Amniotic epithelial cell (primary cell): ENCODE measurements at regions not wholly inside any gene's neighbourhood (a gene's known extent, or its start where the extent isn't known, plus 50 kb on each side); places are given as distances from the start of the nearest gene placed in this dataset.
A peak's percentile ranks its signal among the peaks of the same experiment; 100 is the strongest.
"Not testable (repeated sequence)": the region's sequence is repeated elsewhere in the genome, so short reads cannot be mapped to it uniquely, and the experiment has no call there.

Experiments used
- DNase-seq: peaks from one replicate; pipeline ENCODE4 v3.0.0-alpha.2; 2010; ENCODE audit warnings: low read depth

GRCh38 chr1:234901491-234902049 lies 227.1 kb downstream of the TOMM20 start:
- DNase-seq: no peak

- no peak for DNase-seq
Observed at GRCh38 chr1:234900595-234900994, 228.0 kb downstream of the TOMM20 start.

DNA sequence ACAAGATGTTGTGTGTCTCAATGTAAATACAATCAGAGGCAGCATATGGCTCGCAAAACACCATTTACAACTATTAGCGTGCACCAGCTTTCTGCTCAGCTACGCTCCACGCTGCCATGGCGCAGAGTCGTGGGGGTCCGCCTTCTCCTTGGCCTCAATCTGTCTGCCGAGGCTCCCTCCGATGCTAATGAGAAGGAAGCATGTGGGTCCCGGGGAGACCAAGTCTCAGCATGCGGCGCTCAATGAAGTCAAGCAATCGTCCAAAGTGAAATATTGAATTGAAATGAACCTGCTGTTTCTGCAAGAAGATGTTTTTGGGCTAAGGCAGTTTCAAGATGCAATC lies 228.9 kb downstream of the TOMM20 start:
- DNase-seq: no peak

DNA sequence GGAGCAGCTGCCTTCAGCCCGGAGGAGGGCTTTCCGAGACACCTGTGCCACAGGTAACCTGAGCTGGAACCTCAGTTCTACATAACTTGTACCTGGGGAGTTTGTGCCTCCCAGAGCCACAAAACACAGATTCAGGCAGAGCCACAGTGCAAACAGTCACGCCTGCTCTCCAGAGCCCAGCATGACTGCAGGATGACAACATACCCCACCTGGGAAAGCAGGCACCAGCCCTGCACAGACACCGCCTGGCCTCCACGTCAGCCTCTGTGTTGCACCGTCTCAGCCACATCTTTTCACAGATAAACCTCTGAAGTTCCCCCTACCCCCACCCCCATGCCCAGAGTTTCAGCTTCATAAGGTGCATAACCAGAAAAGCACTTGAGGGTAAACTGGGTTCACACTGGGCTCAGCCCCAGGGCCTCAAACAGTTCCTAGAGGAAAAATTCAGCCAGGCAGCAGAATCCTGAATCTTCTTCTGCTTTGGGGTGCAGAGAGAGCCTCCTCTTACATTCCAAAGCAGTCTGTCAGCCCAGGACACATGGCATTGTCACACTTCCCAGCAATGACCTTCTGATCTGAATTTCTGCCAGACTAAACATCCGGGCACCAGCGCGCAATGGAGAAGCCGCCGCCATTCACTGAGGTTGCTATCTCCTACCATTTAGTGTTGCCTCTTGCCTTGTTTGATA lies 229.5 kb downstream of the TOMM20 start:
- DNase-seq: no peak

GRCh38 chr1:234898455-234899033 lies 230.1 kb downstream of the TOMM20 start:
- no peak for DNase-seq

DNA sequence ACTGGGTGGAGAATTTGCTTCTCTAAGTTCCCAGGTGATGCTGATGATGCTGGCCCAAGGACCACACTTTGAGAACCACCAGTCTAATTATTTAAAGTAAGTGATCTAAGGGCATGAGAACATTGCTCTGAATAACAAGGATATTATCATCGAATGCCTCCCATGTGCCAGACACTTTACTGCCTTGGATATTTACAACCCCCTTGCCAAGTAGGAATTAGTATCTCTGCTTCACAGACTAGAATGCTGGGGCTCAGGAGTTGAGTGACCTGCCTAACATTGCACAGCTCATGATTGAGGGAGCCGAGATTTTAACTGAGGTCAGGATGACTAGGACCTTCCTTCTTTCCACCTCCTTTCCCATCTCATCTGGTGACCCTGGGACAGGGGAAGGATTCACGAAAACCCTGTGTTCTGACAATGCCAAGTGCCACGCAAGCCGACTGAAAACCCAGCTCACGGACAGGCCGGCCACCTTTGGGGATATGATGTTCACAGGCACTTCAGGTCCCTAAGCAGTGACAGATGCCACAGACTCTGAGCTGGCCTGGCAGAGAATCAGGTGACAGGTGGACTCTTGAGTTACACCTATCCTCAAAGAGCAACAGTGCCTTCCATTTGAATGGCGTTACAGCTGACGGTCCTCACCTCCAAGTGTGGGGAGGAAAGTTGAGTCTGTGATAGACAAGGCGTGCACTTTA lies 230.7 kb downstream of the TOMM20 start:
- DNase-seq: no peak

DNA sequence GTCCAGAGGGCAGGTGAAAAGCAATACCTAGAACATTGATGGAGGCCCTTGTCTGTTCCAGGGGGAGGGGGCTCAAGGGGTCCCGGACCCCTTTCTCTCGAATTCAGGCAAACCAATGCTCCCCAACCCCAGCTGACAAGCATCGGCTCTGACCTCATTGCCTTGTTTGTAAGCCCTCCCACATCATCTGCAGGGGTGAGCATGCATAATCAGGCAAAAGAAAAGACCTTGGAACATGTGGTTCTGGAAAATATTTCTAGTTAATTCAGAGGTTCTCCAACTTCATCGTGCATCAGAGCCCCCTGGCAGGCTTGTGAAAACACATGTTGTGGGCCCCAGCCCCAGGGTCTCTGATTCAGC lies 231.3 kb downstream of the TOMM20 start:
- no peak for DNase-seq

DNA sequence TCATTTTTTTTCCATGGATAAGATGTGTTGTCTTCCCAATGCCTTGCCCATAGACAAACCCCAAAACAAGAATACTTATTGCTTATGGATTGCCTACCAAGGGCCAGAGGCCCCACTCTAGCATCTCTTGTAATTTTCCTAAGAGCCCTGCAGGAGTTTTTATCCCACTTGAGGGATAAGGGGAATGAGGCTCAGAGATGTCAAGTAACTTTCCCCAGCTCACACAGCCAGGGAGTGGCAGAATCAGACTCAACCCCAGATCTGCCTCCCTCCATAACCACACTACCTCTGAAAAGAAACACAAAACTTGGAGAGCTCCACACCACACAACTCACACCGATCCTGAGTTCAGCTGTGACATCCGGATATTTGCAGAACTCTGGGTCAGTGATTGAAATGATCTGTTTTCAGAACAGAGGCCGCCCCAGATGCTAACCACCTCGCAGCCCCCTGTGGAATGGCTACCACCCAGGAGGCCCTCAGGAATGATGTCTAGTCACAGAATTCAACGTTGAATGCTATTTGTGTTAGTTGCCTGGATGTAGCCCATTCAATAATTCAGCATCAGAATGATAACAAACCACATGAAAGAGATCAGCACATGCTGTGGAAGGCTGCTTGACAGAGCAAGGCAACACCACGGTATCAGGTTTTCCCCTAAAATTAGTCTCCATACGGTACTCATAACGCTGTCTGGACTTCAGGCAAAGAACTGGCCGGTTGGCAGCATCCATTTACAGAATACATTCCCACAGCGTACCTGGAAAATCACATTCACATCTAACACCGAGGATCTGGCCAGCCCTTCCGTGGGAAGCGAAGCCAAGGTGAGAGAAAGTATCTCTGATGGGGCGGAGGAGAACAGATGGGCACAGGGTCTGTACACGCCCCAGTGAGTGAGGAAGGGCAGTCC lies 231.9 kb downstream of the TOMM20 start:
- DNase-seq: no peak

- peak; percentile 38 for DNase-seq
Observed at GRCh38 chr1:234893725-234894630, 234.7 kb downstream of the TOMM20 start.

DNA sequence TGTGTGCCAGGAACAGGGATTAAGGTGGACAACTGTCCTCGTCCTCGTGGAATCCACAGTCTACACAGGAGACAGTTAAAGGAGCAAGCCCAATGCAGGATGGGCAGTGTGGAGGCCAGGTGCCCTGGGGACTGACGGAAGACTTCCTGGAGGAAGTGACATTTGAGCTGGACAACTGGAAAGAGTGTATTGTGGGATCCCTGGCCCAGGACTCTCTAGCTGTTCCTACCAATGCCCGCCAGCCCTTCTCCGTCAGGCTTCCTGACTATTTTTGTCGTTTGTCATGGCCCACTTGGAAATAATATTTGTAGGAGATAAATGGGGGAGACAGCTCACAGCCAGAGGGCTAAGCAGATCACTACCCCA lies 235.3 kb downstream of the TOMM20 start:
- no peak for DNase-seq

DNA sequence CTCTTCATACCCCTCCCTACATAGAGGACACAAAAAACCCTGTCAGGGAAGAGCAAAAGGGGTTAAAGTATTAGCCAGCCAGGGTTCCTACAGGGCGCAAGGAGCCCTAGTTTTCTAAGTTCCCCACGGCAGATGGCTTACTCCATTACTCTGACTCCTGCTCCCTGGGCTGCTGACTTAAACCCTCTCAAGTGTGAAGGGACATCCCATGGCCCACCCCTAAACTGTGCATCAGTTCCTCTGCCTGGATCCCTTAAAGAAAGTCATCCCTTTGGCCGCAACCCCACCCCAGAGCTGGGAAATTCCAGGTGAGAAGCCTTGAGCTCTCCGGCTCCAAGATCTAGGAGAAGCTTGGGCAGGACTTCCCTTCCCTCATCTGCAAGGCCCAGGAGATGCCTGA lies 236.0 kb downstream of the TOMM20 start:
- DNase-seq: no peak

DNA sequence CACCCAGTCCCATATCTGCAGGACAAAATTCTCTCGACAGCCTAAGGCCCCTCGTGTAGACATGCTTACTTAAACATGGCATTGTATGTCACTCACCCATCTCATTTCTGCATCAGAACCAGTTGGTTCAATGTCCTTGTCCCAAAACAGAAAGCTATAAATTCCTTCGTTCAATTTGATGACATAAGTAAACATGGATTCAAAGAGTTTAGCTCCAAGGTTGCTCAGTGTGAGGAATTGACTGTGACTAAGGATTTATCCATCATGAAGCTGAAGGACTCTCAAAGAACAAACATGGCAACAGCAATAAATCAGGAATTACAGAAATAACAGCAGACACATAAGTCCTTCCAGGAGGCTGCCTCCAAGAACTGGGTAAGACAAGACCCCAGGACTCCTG lies 237.2 kb downstream of the TOMM20 start:
- DNase-seq: peak; percentile 38

GRCh38 chr1:234889643-234890042 lies 239.0 kb downstream of the TOMM20 start:
- no peak for DNase-seq

GRCh38 chr1:234888247-234888646 lies 240.4 kb downstream of the TOMM20 start:
- DNase-seq: not testable (repeated sequence)

DNA sequence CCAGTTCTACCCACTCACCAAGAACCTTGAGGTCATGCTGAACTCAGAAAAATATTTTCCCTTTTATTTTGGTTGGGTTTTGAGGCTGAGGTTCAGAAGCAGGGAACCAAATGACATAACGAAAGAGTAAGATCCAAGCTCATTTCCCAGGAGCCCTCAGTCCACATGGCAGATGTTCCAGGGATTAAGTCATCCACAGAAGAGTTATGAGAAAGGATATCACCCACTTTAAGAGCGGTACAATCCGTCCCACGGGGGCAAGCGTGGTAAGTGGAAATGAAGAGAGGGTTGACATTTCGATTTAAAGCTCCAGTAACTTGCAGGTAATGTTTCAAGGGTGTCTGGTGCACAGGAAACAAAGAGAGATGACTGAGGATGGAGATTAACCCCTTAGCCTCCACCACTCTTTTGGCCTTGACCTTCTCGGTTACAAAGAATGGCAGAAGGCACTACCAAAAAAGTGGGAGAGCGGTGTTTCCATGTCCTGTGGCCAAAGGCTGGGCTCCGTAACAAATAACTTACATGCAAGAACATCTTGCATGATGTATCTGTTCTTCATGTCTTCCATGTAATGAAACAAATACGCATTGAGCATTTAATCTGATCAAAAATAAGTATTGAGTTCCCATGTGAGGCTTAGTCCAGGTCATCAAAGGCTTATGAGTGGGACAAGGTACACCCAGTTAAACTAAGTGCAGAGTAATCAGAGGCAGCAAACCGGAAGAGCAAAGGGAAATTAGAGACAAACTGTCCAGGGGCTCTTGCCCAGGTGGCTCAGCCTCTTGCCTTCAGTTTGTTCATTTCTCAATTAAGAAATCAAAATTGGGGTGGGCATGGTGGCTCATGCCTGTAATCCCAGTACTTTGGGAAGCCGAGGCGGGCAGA lies 241.4 kb downstream of the TOMM20 start:
- DNase-seq: peak; percentile 60

DNA sequence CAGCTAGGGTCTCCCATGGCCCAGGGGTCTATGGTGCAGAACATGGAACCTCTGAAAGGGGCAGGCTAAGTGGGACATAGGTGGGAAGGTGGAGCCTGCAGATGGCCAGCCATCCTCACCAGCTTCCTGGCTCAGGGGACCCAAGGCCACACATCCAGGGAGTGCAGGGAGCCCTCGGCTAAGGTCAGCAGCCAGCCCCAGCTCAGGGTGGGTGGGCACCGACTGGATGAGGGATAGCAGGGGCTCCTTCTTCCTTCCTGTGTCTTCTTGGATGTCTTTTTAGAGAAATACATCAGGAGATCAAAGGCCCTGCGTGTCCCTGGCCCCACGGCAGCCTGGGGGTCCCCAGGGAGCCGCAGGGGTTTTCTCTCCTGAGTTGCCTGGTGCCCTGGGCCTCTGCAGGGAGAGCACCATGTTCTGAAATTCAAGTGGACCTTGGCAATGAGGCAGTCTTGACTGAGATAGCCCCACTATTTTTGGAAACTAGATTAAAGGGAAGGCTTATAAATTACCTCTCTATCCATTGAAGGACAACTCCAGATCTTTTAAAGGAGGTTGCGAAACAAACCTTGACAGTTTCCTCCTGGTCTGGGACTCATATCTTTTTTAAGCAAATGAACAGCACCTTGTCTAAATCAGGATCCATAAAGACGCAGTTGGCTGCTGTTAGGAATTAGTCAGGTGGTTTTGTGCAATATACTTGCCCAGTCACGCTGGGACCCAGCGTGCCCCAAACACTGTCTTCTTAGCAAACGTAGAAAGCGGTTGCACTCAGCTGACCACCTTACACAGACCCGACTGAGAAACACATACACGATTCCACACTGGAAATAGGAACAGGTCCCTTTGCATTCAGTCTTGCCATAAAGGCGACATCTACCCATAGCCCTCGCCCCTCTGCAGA lies 242.3 kb downstream of the TOMM20 start:
- peak; percentile 53 for DNase-seq

DNA sequence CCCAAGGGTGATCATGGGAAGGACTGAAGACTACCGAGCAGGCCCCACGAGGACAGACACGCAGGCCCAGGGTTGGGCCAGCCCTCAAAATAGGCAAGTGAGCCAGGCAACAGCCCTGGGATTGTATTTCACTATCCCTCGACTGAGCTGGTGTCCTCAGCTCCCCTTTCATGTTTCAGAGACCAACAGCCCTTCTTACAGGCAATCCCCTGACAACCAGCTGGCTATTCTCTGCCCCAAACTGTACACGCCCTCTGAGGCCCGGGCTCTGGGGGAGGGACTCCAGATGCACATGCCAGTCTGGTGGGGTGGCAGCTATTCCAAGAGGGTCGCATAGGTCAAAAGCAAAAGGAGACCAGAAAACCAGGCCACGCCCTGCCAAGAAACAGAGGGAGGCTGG lies 243.0 kb downstream of the TOMM20 start:
- no peak for DNase-seq

DNA sequence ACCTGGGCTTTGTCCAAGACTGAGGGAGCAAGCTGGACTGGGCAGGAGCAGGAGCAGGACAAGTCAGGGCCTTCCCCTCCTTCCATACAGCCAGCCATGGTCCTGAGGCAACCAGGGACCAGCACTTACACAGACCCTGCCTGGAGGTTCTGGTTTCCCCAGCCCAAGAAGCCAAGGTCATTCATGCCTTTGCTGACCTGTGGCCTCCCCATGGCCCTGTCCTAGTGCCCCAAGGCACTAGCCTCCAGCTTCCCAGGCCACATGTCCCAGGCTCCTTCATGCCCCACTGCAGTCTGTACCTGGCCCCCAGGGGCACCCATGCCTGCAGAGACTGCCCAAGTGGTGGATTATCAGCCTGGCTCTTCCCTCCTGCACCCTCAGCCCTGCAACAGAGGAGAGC lies 243.9 kb downstream of the TOMM20 start:
- no peak for DNase-seq

DNA sequence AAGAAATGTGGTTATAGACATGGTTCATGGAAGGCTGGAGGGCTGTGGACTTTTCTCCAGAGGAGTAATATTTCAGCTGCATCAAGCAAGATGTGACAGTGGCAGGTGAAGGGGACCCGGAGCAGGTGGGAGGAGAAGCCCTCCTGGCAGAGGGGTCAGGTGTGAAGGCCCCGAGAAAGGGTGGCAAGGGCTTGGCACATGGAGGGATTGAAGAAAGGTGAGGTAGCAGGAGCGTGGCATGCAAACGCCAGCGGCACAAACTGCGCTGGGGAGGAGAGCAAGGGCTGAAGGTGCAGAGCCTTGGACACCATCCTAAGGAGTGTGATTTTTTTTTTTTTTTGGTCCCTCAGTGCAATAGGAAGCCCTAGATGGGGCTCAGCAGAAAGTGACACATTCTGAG lies 244.6 kb downstream of the TOMM20 start:
- no peak for DNase-seq
